GM12872 (cell line): ENCODE measurements at regions not wholly inside any gene's neighbourhood (a gene's known extent, or its start where the extent isn't known, plus 50 kb on each side); places are given as distances from the start of the nearest gene placed in this dataset.

Experiments
- TF ChIP-seq, protein P1 (sequence below): IDR thresholded peaks from 3 replicates; pipeline ENCODE4 v1.5.1; 2011; ENCODE audit warnings: low read depth, mild to moderate bottlenecking, low read length, moderate library complexity; ENCODE audit not compliant: insufficient read depth

DNA sequence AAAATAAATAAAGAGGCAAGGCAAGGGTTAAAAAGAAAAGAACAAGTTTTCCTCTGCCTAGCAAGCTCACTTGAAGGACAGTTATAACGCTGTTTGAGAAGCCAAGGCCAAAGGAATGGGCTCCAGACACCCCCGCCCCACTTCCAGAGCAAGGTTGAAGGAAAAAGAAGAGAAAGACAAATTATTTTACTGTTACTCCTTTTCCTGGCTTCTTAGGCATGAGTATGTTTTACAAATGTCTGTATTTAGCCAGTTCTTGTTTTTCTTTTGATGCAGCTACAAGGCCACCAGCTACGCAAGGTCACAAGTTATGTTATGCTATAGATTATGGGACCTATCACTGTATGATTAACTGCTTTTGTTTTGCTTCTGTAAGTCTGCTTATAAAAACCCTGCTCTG, 94.6 kb downstream of the ZNF22 start:
- TF ChIP-seq, protein P1, sequence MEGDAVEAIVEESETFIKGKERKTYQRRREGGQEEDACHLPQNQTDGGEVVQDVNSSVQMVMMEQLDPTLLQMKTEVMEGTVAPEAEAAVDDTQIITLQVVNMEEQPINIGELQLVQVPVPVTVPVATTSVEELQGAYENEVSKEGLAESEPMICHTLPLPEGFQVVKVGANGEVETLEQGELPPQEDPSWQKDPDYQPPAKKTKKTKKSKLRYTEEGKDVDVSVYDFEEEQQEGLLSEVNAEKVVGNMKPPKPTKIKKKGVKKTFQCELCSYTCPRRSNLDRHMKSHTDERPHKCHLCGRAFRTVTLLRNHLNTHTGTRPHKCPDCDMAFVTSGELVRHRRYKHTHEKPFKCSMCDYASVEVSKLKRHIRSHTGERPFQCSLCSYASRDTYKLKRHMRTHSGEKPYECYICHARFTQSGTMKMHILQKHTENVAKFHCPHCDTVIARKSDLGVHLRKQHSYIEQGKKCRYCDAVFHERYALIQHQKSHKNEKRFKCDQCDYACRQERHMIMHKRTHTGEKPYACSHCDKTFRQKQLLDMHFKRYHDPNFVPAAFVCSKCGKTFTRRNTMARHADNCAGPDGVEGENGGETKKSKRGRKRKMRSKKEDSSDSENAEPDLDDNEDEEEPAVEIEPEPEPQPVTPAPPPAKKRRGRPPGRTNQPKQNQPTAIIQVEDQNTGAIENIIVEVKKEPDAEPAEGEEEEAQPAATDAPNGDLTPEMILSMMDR, result no peak

DNA sequence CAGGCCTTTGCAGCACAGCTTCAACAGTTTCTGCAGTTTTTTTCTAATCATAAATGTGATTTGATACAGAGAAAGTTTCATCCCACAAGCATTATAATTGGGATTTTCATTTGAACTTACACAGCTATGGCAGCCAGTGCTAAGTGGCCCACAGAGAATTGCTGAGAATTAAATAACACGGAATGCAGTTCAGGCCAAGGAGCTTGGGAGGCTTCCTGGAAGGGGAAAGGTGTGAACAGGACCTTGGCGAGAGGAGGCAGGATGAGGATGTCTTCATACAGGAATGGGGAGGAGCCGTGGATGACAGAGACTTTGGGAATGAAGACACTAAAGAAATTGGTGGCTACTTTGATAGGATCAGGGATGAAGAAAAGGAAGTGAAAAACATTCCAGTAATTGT, 95.3 kb downstream of the ZNF22 start:
- TF ChIP-seq, protein P1, result no peak

DNA sequence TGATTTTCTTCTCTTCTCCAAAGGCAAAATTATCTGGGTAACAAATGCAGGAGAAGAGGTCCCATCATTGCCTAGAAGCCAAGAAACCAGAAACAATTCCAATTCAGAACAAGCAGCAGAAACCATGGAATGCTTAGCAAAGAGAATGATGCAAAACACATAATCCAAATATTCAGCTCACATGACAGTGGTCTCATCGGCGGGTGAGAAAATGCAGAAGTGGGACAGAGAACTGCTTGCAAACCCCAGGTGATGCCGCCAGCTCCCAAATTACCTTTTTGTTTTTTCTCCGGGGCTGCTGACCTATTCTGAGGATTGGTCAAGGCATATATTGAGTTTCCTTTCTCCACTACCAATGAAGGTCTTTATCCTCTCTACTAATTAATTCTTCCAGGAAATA, 99.7 kb downstream of the ZNF22 start:
- TF ChIP-seq, protein P1, result no peak

DNA sequence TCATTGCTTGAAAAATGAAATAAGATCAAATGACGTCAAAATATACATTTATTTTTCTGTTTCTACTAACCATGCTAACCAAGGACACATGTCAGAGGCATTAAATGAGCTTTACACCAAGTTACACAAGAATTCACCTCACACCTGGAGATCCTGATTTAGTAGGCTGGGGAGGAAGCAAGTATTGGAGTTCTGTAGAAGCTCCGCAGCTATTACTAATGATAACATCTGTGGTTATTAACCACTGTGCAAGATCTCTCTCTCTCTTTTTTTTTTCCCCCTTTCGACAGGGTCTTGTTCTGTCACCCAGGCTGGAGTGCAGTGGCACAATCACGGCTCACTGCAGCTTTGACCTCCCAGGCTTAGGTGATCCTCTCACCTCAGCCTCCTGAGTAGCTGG, 104.0 kb downstream of the ZNF22 start:
- TF ChIP-seq, protein P1, result no peak

DNA sequence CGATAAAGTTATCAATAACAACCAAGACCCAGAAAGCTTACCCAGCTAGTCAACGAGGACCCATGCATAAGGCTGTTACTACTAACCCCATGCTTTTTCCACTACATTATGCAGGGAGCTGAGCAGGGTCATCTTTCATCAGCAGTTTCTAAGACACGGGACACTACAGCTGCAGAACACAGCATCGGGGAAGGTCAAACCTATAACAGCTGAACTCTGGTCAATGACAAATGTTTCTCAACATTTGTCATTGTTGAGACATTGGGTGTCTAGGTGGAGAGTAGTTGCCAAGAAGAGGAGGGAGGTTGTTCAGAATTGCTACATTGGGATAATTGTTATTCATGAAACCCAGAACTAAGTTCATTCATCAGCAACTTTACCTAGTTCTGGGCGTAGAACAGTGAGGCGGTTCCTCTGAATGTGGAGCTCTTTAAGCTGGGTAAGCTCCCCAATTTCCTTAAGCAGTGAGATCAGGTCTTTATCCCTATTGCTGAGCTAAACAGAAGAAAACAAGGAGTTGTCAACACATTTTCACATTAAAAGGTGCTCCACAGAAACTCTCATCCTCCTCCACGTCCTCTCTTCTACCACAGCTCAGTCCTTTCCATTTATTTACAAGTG, 105.6 kb downstream of the ZNF22 start:
- TF ChIP-seq, protein P1, result no peak

DNA sequence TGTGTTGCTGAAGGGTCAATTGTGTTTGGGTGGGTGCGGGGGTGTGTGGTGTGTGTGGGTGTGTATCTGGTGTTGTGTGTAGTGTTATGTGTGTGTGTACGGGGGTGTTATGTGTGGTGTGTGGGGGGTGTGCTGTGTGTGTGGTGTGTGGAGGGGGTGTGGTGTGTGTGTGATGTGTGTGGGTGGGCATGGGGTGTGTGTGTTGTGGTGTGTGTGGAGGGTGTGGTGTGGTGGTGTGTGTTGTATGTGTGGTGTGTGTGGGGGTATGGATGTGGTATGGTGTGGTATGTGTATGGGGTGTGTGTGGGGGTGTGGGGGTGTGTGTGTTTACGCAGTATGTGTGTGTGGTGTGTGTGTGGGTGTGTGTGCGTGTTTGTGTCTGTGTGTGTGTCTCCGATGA, 110.8 kb downstream of the ZNF22 start:
- TF ChIP-seq, protein P1, result no peak

DNA sequence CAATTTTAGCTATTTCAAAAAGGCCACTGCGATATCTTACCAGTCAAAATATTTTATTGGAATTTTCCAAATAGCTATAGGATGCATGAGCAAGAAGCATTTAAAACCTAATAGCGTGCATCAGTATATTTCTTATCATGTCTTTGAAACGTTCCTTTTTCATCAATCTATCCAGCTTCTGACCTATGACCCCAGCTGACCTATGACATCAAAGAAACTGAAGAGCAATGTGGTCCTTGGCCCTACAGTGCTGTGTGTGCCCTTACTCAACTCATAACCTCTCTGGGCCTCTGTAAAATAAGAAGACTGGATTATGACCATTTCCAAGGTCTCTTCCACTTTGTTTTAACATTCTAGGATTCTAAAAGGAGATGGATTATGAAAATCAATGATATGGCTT, 118.2 kb downstream of the ZNF22 start:
- TF ChIP-seq, protein P1, result no peak
